Stimulated activated memory B cell treated with anti-CD40 and anti-IgM and Interleukin-4, amounts not matched to agents 10 μg/mL and 1 μg/mL and 100 μg/mL, for 72 hours (primary cell): ENCODE measurements at regions not wholly inside any gene's neighbourhood (a gene's known extent, or its start where the extent isn't known, plus 50 kb on each side); places are given as distances from the start of the nearest gene placed in this dataset.
A peak's percentile ranks its signal among the peaks of the same experiment; 100 is the strongest.
"Not testable (repeated sequence)": the region's sequence is repeated elsewhere in the genome, so short reads cannot be mapped to it uniquely, and the experiment has no call there.

Experiments used
- ATAC-seq: fragments of 150-1000 bp; cut with Tn5 transposase; 2 replicates; pipeline ENCODE4 v1.10.0; 2021
- H3K27ac Mint-ChIP-seq: one replicate; pipeline ENCODE4 v1.8.0; 2022; ENCODE audit warnings: mild to moderate bottlenecking, mixed read lengths
- H3K27me3 Mint-ChIP-seq: one replicate; pipeline ENCODE4 v1.8.0; 2022; ENCODE audit warnings: mixed read lengths
- H3K36me3 Mint-ChIP-seq: one replicate; pipeline ENCODE4 v1.8.0; 2022; ENCODE audit warnings: mixed read lengths
- H3K4me1 Mint-ChIP-seq: one replicate; pipeline ENCODE4 v1.8.0; 2022; ENCODE audit warnings: mixed read lengths
- H3K4me3 Mint-ChIP-seq: one replicate; pipeline ENCODE4 v1.8.0; 2022; ENCODE audit warnings: mild to moderate bottlenecking, moderate library complexity, mixed read lengths
- H3K9me3 Mint-ChIP-seq: one replicate; pipeline ENCODE4 v1.8.0; 2022; ENCODE audit warnings: mixed read lengths

- Mint-ChIP-seq H3K4me1 (peaks cover 6% of the 10 kb centered on the region), H3K4me3 (no peak overlapping the region), H3K27ac (no peak overlapping the region), H3K36me3 (no peaks in the 10 kb centered on the region), H3K9me3 (no peaks in the 10 kb centered on the region), H3K27me3 (no peaks in the 10 kb centered on the region)
- ATAC-seq = no peak
Observed at GRCh38 chr3:4045756-4046155, 246.5 kb downstream of the LRRN1 start.

- Mint-ChIP-seq H3K4me1 (no peaks in the 10 kb centered on the region), H3K9me3 (no peaks in the 10 kb centered on the region), H3K4me3 (no peak overlapping the region), H3K27me3 (no peaks in the 10 kb centered on the region), H3K27ac (no peak overlapping the region), H3K36me3 (no peaks in the 10 kb centered on the region)
- ATAC-seq = no peak
Observed at GRCh38 chr3:4047366-4047765, 248.1 kb downstream of the LRRN1 start.

- Mint-ChIP-seq H3K27me3 (no peaks in the 10 kb centered on the region), H3K4me3 (no peak overlapping the region), H3K36me3 (no peaks in the 10 kb centered on the region), H3K4me1 (no peaks in the 10 kb centered on the region), H3K27ac (no peak overlapping the region), H3K9me3 (no peaks in the 10 kb centered on the region)
- no peak for ATAC-seq
Observed at GRCh38 chr3:4052706-4053105, 250.5 kb upstream of the SETMAR start.

GRCh38 chr3:4053975-4054374 lies 249.2 kb upstream of the SETMAR start:
- H3K4me3 Mint-ChIP-seq = no peak overlapping the region

GRCh38 chr3:4060064-4060463 lies 243.1 kb upstream of the SETMAR start:
- ATAC-seq = no peak
- Mint-ChIP-seq H3K4me3 (no peak overlapping the region), H3K27ac (no peak overlapping the region), H3K4me1 (peaks cover 51% of the 10 kb centered on the region), H3K9me3 (no peaks in the 10 kb centered on the region), H3K36me3 (no peaks in the 10 kb centered on the region), H3K27me3 (no peaks in the 10 kb centered on the region)

More at GRCh38 chr3:4053975-4054374, 249.2 kb upstream of the SETMAR start:
- Mint-ChIP-seq H3K36me3 (no peaks in the 10 kb centered on the region), H3K4me1 (no peaks in the 10 kb centered on the region), H3K27ac (no peak overlapping the region), H3K9me3 (no peaks in the 10 kb centered on the region), H3K27me3 (no peaks in the 10 kb centered on the region)
- ATAC-seq = no peak

GRCh38 chr3:4060603-4061002 lies 242.6 kb upstream of the SETMAR start:
- Mint-ChIP-seq H3K36me3 (no peaks in the 10 kb centered on the region), H3K27me3 (no peaks in the 10 kb centered on the region), H3K4me1 (peaks cover 56% of the 10 kb centered on the region), H3K9me3 (no peaks in the 10 kb centered on the region), H3K27ac (no peak overlapping the region), H3K4me3 (no peak overlapping the region)
- no peak for ATAC-seq

GRCh38 chr3:4061195-4061594 lies 242.0 kb upstream of the SETMAR start:
- no peak overlapping the region for H3K4me3 Mint-ChIP-seq
- no peaks in the 10 kb centered on the region for H3K27me3 Mint-ChIP-seq
- H3K27ac Mint-ChIP-seq = peak overlapping the region; percentile 40
- ATAC-seq = no peak
- no peaks in the 10 kb centered on the region for H3K9me3 Mint-ChIP-seq
- H3K36me3 Mint-ChIP-seq = no peaks in the 10 kb centered on the region
- peaks cover 62% of the 10 kb centered on the region for H3K4me1 Mint-ChIP-seq

GRCh38 chr3:4061783-4062360 lies 241.3 kb upstream of the SETMAR start:
- peak; percentile 74 for ATAC-seq
- peak overlapping the region; percentile 2 for H3K4me3 Mint-ChIP-seq
- peaks cover 69% of the 10 kb centered on the region for H3K4me1 Mint-ChIP-seq
- no peaks in the 10 kb centered on the region for H3K36me3 Mint-ChIP-seq
- peak overlapping the region; percentile 40 for H3K27ac Mint-ChIP-seq
- H3K27me3 Mint-ChIP-seq = no peaks in the 10 kb centered on the region
- H3K9me3 Mint-ChIP-seq = no peaks in the 10 kb centered on the region

- Mint-ChIP-seq H3K27ac (peak overlapping the region; percentile 40), H3K36me3 (no peaks in the 10 kb centered on the region), H3K4me3 (no peak overlapping the region), H3K4me1 (peaks cover 74% of the 10 kb centered on the region), H3K27me3 (no peaks in the 10 kb centered on the region), H3K9me3 (no peaks in the 10 kb centered on the region)
- no peak for ATAC-seq
Observed at GRCh38 chr3:4062621-4063020, 240.5 kb upstream of the SETMAR start.

GRCh38 chr3:4063916-4064574 lies 239.1 kb upstream of the SETMAR start:
- no peak for ATAC-seq
- H3K36me3 Mint-ChIP-seq = no peaks in the 10 kb centered on the region
- no peaks in the 10 kb centered on the region for H3K9me3 Mint-ChIP-seq
- H3K4me1 Mint-ChIP-seq = peaks cover 84% of the 10 kb centered on the region
- H3K27me3 Mint-ChIP-seq = no peaks in the 10 kb centered on the region
- peak overlapping the region; percentile 77 for H3K27ac Mint-ChIP-seq
- no peak overlapping the region for H3K4me3 Mint-ChIP-seq

- peak; percentile 94 for ATAC-seq
- H3K4me3 Mint-ChIP-seq = peak overlapping the region; percentile 22
- H3K36me3 Mint-ChIP-seq = no peaks in the 10 kb centered on the region
- H3K27me3 Mint-ChIP-seq = no peaks in the 10 kb centered on the region
- H3K4me1 Mint-ChIP-seq = peaks cover 86% of the 10 kb centered on the region
- peak overlapping the region; percentile 77 for H3K27ac Mint-ChIP-seq
- no peaks in the 10 kb centered on the region for H3K9me3 Mint-ChIP-seq
Observed at GRCh38 chr3:4065085-4065484, 238.1 kb upstream of the SETMAR start.

GRCh38 chr3:4065554-4065953 lies 237.6 kb upstream of the SETMAR start:
- Mint-ChIP-seq H3K4me1 (peaks cover 90% of the 10 kb centered on the region), H3K27me3 (no peaks in the 10 kb centered on the region), H3K27ac (peak overlapping the region; percentile 77), H3K4me3 (no peak overlapping the region), H3K9me3 (no peaks in the 10 kb centered on the region), H3K36me3 (no peaks in the 10 kb centered on the region)
- no peak for ATAC-seq

GRCh38 chr3:4067893-4068292 lies 235.3 kb upstream of the SETMAR start:
- Mint-ChIP-seq H3K27me3 (no peaks in the 10 kb centered on the region), H3K4me3 (no peak overlapping the region), H3K9me3 (peaks cover 5% of the 10 kb centered on the region), H3K36me3 (peaks cover 10% of the 10 kb centered on the region), H3K4me1 (peaks cover 93% of the 10 kb centered on the region), H3K27ac (peak overlapping the region; percentile 27)
- ATAC-seq = no peak

GRCh38 chr3:4069796-4070195 lies 233.4 kb upstream of the SETMAR start:
- no peak for ATAC-seq
- Mint-ChIP-seq H3K27ac (peak overlapping the region; percentile 81), H3K27me3 (no peaks in the 10 kb centered on the region), H3K4me3 (no peak overlapping the region), H3K36me3 (peaks cover 22% of the 10 kb centered on the region), H3K9me3 (peaks cover 9% of the 10 kb centered on the region), H3K4me1 (peaks cover 92% of the 10 kb centered on the region)

- H3K27me3 Mint-ChIP-seq = no peaks in the 10 kb centered on the region
- H3K36me3 Mint-ChIP-seq = peaks cover 32% of the 10 kb centered on the region
- H3K4me3 Mint-ChIP-seq = peak overlapping the region; percentile 55
- H3K4me1 Mint-ChIP-seq = peaks cover 84% of the 10 kb centered on the region
- peaks cover 14% of the 10 kb centered on the region for H3K9me3 Mint-ChIP-seq
- peak overlapping the region; percentile 81 for H3K27ac Mint-ChIP-seq
- ATAC-seq = peak; percentile 50
Observed at GRCh38 chr3:4071481-4072184, 231.5 kb upstream of the SETMAR start.

- H3K27ac Mint-ChIP-seq, H3K27me3 Mint-ChIP-seq, H3K4me3 Mint-ChIP-seq, ATAC-seq: not testable (repeated sequence)
- H3K36me3 Mint-ChIP-seq = peaks cover 37% of the 10 kb centered on the region
- H3K4me1 Mint-ChIP-seq = peaks cover 54% of the 10 kb centered on the region
- peaks cover 17% of the 10 kb centered on the region for H3K9me3 Mint-ChIP-seq
Observed at GRCh38 chr3:4077278-4077677, 225.9 kb upstream of the SETMAR start.
